Heart right ventricle (tissue), 16 donors: ENCODE measurements at regions not wholly inside any gene's neighbourhood (a gene's known extent, or its start where the extent isn't known, plus 50 kb on each side); places are given as distances from the start of the nearest gene placed in this dataset.

Experiments
- ATAC-seq, 8 donors: fragments of 200-7000 bp; cut with Tn5 transposase; one replicate each; pipeline ENCODE4 v1.9.1; 2020; ENCODE audit warnings: mild to moderate bottlenecking in 8 of 8, moderate library complexity in 8 of 8, moderate number of reproducible peaks in 1 of 8
- DNase-seq, 2 donors: peaks; one replicate each; pipeline ENCODE4 v3.0.0-alpha.2; 2020
- H3K27ac ChIP-seq, 10 donors: fragments of 200-600 bp; sonication (generic) in 2 of 10; one replicate each; pipeline versions ENCODE4 v1.5.0 to v1.8.0; 2020 to 2022; ENCODE audit warnings: mild to moderate bottlenecking in 3 of 10
- H3K27me3 ChIP-seq, 7 donors: fragments of 200-600 bp; one replicate each; pipeline ENCODE4 v1.8.0; 2021 to 2022; ENCODE audit warnings: mild to moderate bottlenecking in 2 of 7
- H3K36me3 ChIP-seq, 9 donors: fragments of 200-600 bp; sonication (generic) in 1 of 9; one replicate each; pipeline versions ENCODE4 v1.5.0 to v1.8.0; 2020 to 2022; ENCODE audit warnings: mild to moderate bottlenecking in 2 of 9
- H3K4me1 ChIP-seq, 9 donors: fragments of 200-600 bp; sonication (generic) in 1 of 9; one replicate each; pipeline versions ENCODE4 v1.5.0 to v1.8.0; 2020 to 2022; ENCODE audit warnings: mild to moderate bottlenecking in 4 of 9
- H3K4me3 ChIP-seq, 10 donors: fragments of 200-600 bp; sonication (generic) in 2 of 10; one replicate each; pipeline versions ENCODE4 v1.5.0 to v1.8.0; 2020 to 2022; ENCODE audit warnings: mild to moderate bottlenecking in 7 of 10, moderate library complexity in 2 of 10
- H3K9me3 ChIP-seq, 11 donors: fragments of 200-600 bp in 10 of 11; sonication (generic) in 2 of 11; one replicate each; pipeline versions ENCODE4 v1.5.0 to v1.8.0; 2013 to 2022; ENCODE audit warnings: mild to moderate bottlenecking in 2 of 11, control low read depth in 1 of 11, moderate library complexity in 1 of 11
- WGBS, 2 donors: extraction: QIAGEN DNeasy Blood & Tissue Kit; methylation state at CpG; one replicate each; pipeline ENCODE4 v1.1.7; 2013; ENCODE audit warnings: inconsistent platforms in 1 of 2; 5-methylcytosine and 5-hydroxymethylcytosine counted together
- intact Hi-C, 10 donors: fragments of 100-400 bp; cut with DNase I; formaldehyde crosslinking; loops; one replicate each; pipeline versions ENCODE4 v1.11.1 to v1.14.2; 2022
- TF ChIP-seq, protein P1 (sequence below), 9 donors: fragments of 200-600 bp; sonication (generic) in 2 of 9; IDR thresholded peaks; one replicate each; pipeline versions ENCODE4 v1.5.0 to v1.8.0; 2021 to 2022; ENCODE audit warnings: antibody characterized with exemption in 9 of 9, mild to moderate bottlenecking in 5 of 9, moderate library complexity in 1 of 9
- donor health status: Arrhythmogenic right ventricular cardiomyopathy.
- donor health status: ischemic (EF 13 %, LVEDD 7.1; RV severe dilation, severe dysfunction).
- donor health status: healthy with polysubstance abuse.
- donor health status: DM: no; HTN: yes; CAD: no.
- donor health status: DM: no; HTN: no; CAD: no.
- donor health status: ischemic (EF 25% LVEDD 6.9; RV normal size, moderate dysfunction).
- donor health status: ischemic (EF 25% LVEDD 5.7; RV mildly dilated, moderate dysfunction).
- donor health status: healthy.
- donor health status: DM: yes; HTN: yes; CAD: no.
- donor health status: Ischemic cardiomyopathy.
- donor health status: ischemic (EF 35%, LVEDD 5.7; RV mildly dilated, moderate dysfunction).
- donor health status: nonischemic (EF 11% LVEDD 7.7; RV severe dilation, severe dysfunction).
- donor health status: DM: yes; HTN: yes; CAD: no.
- donor health status: PGD.
- donor health status: ischemic (EF 29% LVEDD 5.4; RV normal size, mild dysfunction).
- donor health status: nonischemic (EF 23%, LVEDD 6.1; RV moderate dilation, normal function).

DNA sequence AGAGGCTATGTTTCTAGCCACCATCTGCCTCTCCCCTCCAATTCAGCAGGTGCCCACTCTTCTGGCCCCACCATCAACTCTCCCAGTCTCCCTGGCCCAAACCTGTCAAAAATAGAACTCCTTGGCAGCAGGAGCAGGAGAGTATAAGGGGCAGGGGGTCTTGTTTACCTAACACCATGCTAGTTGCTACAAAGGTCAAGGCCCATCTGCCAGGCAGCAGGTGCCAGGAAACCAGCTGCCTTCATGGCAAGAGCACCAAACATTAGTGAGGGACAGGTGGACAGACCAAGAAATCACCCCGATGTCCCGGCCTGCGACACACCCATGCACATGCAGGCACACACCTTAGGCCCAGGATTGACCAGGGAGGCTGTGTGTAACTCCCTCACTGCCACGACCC lies 387.9 kb downstream of the BUD13 start:
- H3K36me3 ChIP-seq: no peaks in the 10 kb centered on the region
- no peaks in the 10 kb centered on the region for H3K4me1 ChIP-seq
- H3K27me3 ChIP-seq: peaks cover 0 to 20% (median 0%) of the 10 kb centered on the region in 7 donors
- H3K27ac ChIP-seq: no peak overlapping the region
- TF ChIP-seq, protein P1, sequence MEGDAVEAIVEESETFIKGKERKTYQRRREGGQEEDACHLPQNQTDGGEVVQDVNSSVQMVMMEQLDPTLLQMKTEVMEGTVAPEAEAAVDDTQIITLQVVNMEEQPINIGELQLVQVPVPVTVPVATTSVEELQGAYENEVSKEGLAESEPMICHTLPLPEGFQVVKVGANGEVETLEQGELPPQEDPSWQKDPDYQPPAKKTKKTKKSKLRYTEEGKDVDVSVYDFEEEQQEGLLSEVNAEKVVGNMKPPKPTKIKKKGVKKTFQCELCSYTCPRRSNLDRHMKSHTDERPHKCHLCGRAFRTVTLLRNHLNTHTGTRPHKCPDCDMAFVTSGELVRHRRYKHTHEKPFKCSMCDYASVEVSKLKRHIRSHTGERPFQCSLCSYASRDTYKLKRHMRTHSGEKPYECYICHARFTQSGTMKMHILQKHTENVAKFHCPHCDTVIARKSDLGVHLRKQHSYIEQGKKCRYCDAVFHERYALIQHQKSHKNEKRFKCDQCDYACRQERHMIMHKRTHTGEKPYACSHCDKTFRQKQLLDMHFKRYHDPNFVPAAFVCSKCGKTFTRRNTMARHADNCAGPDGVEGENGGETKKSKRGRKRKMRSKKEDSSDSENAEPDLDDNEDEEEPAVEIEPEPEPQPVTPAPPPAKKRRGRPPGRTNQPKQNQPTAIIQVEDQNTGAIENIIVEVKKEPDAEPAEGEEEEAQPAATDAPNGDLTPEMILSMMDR (IDR thresholded peaks at IDR 0.05): no peak
- intact Hi-C loops: no loop called here
- no peak for ATAC-seq
- H3K4me3 ChIP-seq: no peak overlapping the region
- WGBS, 2 donors: 87 to 88% methylated on average over 4 of the region's 4 CpGs
- no peaks in the 10 kb centered on the region for H3K9me3 ChIP-seq
- DNase-seq: no peak

DNA sequence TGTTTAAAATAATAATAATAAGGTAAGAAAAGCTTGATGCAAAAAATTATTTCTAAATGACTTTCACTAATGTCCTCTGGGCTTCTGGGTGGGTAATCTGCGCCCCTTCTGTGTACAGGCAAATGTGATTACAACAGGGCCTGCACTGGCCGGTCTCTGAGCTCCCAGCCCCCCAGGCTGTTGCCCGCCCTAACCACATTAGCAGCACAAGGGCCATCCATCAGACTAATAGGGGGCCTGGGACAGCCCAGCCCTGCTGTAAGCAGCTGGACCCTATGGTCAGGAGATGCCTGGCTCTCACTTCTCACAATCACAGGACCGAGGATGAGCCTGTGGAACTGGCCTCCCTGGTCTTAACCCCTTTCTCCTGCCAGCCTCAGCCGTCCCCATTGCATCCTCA lies 388.4 kb downstream of the BUD13 start:
- Histone ChIP-seq H3K4me1 (no peaks in the 10 kb centered on the region), H3K27ac (no peak overlapping the region), H3K36me3 (no peaks in the 10 kb centered on the region), H3K9me3 (no peaks in the 10 kb centered on the region), H3K27me3 (peaks cover 0 to 20% (median 0%) of the 10 kb centered on the region in 7 donors), H3K4me3 (no peak overlapping the region)
- ATAC-seq (no peak), DNase-seq (no peak)
- 57 to 63% methylated on average over 5 of the region's 5 CpGs for WGBS, 2 donors
- TF ChIP-seq, protein P1 (IDR thresholded peaks at IDR 0.05): no peak
- intact Hi-C loops: no loop called here

DNA sequence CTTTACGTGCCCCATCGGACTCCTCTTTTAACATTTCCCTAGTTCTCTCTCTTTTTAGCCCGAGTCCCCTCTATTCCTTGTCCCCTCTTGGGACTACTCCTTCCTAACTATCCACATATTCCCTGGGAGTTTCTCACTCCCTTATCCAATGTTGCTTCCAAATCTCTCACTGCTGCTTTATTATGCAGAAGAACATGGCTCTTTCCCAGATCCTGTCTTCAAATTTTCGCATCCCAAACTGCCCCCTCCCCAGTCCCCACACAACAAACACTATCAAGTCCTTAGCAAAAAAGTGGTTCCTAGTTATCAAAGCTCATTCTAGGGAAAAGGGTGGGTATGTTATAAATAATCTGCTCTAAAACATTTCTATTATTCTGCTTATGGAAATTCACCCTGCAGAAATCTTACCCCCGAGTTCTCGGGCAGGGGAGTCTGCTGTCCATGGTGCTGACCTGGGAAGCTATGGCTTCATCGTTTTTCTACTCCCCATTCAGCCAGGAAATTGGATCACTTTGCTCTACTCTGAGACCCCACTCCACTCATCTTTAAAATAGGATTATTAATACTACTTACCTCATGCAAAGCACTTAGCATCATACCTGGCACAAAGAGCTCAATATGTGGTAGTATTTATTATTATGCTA lies 393.5 kb downstream of the BUD13 start:
- no peaks in the 10 kb centered on the region for H3K36me3 ChIP-seq
- no peak overlapping the region for H3K4me3 ChIP-seq
- H3K4me1 ChIP-seq: no peaks in the 10 kb centered on the region
- 34 to 35% methylated on average over 7 of the region's 7 CpGs for WGBS, 2 donors
- TF ChIP-seq, protein P1 (IDR thresholded peaks at IDR 0.05): no peak
- no peaks in the 10 kb centered on the region for H3K9me3 ChIP-seq
- ATAC-seq (no peak), DNase-seq (peak; percentile 30 to 32)
- intact Hi-C loops: no loop called here
- H3K27ac ChIP-seq: no peak overlapping the region
- peaks cover 0 to 37% (median 11%) of the 10 kb centered on the region in 7 donors for H3K27me3 ChIP-seq

DNA sequence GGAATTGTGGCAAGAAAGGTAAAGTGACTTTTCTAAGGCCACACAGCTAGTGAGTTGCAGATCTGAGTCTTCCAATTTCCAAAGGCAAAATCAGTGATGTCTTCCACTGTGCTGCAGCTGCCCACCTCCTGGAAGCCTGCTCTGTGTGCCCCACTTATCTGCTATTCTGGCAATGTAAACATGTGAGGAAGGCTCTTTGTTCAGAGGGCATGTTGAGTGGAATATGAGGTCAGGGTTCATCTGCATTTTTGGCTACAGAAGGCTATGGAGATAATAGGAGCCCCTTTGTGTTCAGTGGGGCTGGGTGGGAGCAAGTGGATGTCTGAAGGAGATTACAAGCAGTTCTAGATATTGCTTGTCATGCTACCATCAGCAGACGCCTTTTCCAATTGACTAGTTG lies 396.2 kb downstream of the BUD13 start:
- WGBS, 2 donors: 8 to 10% methylated on average over 1 of the region's 1 CpG
- TF ChIP-seq, protein P1 (IDR thresholded peaks at IDR 0.05): no peak
- intact Hi-C loops: no loop called here

More for the DNA sequence above, 396.2 kb downstream of the BUD13 start:
- Histone ChIP-seq H3K36me3 (no peaks in the 10 kb centered on the region), H3K4me1 (no peaks in the 10 kb centered on the region), H3K4me3 (no peak overlapping the region), H3K27ac (no peak overlapping the region), H3K27me3 (peaks cover 0 to 42% (median 11%) of the 10 kb centered on the region in 7 donors), H3K9me3 (no peaks in the 10 kb centered on the region)
- DNase-seq (no peak), ATAC-seq (no peak)
